ENCODE measurements at regions not wholly inside any gene's neighbourhood (a gene's known extent, or its start where the extent isn't known, plus 50 kb on each side); places are given as distances from the start of the nearest gene placed in this dataset.

DNA sequence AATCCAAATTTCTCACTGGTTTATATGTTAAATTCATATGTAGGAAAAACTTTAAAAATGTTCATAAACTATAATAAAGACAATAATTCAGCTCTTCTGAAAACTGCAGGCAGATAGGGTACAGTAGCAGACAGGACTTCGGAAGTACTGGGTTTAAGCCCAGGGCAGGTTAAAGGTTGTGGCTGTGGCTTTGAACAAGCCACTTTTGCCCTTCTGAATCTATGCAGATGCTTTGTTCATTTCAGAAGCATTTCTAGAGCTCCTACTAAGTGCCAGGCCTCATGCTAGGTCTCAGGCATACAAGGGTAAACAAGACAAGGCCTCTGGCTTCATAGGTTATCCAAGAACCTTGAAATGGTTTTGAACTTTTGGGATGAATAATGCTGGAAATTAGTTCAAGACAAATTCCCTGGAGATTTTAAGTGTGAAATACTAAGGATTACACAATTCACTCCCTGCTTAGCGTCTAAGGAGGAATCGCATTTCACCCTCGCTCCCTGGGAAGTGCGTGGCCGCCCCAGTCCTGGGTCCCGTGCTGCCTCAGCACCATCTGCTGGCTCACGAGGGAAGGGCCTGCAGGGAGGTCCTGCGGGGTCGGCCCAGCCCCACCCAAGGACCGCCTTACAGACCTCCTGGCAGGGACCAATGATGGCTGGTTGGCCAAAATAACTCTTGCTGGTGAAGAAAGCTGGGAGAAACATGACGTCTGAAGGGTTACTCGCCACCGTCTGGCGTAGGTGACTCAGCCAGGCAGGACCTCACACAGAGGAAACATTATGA, 67.7 kb upstream of the L3MBTL4 start:
- Histone ChIP-seq H3K36me3 (no peaks in the 10 kb centered on the region), H3K4me1 (no peaks in the 10 kb centered on the region), H3K27me3 (no peaks in the 10 kb centered on the region), H3K27ac (no peak overlapping the region), H3K4me3 (no peak overlapping the region), H3K9me3 (no peaks in the 10 kb centered on the region)
- in situ Hi-C loops (cut with MboI; ENCODE audit: low sequenced_read_pairs in 4 of 4) (loop anchor here in 3 of 4 donors (10.0 to 25.0 kb wide), 2 partner anchors 595 to 598 kb away; partner anchors contain the start of gene TMEM200C (in 2 of the 3)), intact Hi-C loops (cut with DNase I; ENCODE audit: low total_unique reads) (loop anchor here (5.0 kb wide), 1 partner anchor 605 kb away; no protein-coding TSS in a partner anchor)
- peak; percentile 52 to 55 for ATAC-seq
- TF ChIP-seq CTCF (IDR thresholded peaks at IDR 0.05 in 4 of 5, conservative IDR thresholded peaks at IDR 0.05 in 1 of 5) (peak in 4 of 5 experiments; percentile 20 to 46 (median 38)), POLR2A (IDR thresholded peaks at IDR 0.05) (no peak)
- DNase-seq: peak; percentile 25 to 50

DNA sequence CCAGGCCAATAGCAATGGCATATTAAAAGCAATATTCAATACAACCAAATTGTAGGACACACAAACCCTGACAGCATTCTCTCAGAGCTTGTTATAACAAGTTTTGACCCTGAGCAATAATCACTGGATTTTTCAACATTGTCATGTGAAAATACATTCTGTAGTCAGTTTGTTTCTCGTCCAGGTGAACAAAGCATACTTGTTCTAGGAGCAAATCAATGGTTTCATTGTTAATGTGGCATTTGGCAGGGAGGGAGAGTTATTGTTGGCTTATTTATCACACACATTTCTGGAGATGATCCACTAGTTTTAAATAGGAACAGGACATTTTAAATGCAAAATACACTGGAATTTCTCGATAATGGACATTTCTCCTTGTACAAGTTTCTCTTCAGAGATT, 69.9 kb upstream of the L3MBTL4 start:
- ATAC-seq (no peak), DNase-seq (no peak)
- no peaks in the 10 kb centered on the region for H3K9me3 ChIP-seq
- H3K27ac ChIP-seq: no peak overlapping the region
- H3K36me3 ChIP-seq: no peaks in the 10 kb centered on the region
- no peak overlapping the region for H3K4me3 ChIP-seq
- intact Hi-C loops (cut with DNase I; ENCODE audit: low total_unique reads): loop anchor here (5.0 kb wide), 1 partner anchor 607 kb away; no protein-coding TSS in a partner anchor
- no peaks in the 10 kb centered on the region for H3K27me3 ChIP-seq
- in situ Hi-C loops (cut with MboI; ENCODE audit: low sequenced_read_pairs in 4 of 4): loop anchor here in 3 of 4 donors (10.0 to 25.0 kb wide), 2 partner anchors 597 to 600 kb away; partner anchors contain the start of gene TMEM200C (in 2 of the 3)
- no peaks in the 10 kb centered on the region for H3K4me1 ChIP-seq
- no peak for TF ChIP-seq CTCF (IDR thresholded peaks at IDR 0.05 in 4 of 5, conservative IDR thresholded peaks at IDR 0.05 in 1 of 5)
- no peak for TF ChIP-seq POLR2A (IDR thresholded peaks at IDR 0.05)

DNA sequence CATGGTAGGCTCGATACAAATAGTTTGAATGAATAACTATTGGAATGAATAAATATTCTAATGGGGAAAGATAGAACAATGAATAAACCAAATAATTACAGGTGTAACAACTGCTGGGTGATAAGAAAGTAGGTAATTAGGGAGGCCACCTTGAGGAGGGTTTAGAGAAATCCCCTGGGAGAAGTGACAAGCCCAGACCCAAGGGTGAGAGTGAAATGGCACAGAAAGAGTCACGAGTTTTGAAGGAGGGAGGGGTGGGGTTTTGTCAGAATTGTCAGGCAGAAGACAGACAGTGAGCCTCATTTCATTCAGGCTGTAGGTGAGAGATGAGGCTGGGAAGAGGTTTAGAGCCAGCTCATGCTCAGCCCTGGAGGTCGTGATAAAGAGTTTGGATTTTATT, 71.6 kb upstream of the L3MBTL4 start:
- in situ Hi-C loops (cut with MboI; ENCODE audit: low sequenced_read_pairs in 4 of 4) (loop anchor here in 3 of 4 donors (10.0 to 25.0 kb wide), 2 partner anchors 599 to 602 kb away; partner anchors contain the start of gene TMEM200C (in 2 of the 3)), intact Hi-C loops (cut with DNase I; ENCODE audit: low total_unique reads) (no loop called here)
- no peaks in the 10 kb centered on the region for H3K36me3 ChIP-seq
- no peak overlapping the region for H3K4me3 ChIP-seq
- H3K9me3 ChIP-seq: no peaks in the 10 kb centered on the region
- H3K27me3 ChIP-seq: no peaks in the 10 kb centered on the region
- DNase-seq (no peak), ATAC-seq (no peak)
- no peaks in the 10 kb centered on the region for H3K4me1 ChIP-seq
- TF ChIP-seq POLR2A (IDR thresholded peaks at IDR 0.05) (no peak), CTCF (IDR thresholded peaks at IDR 0.05 in 4 of 5, conservative IDR thresholded peaks at IDR 0.05 in 1 of 5) (no peak)
- H3K27ac ChIP-seq: no peak overlapping the region

GRCh38 chr18:6486764-6487426, 72.2 kb upstream of the L3MBTL4 start:
- TF ChIP-seq POLR2A (IDR thresholded peaks at IDR 0.05) (no peak), CTCF (IDR thresholded peaks at IDR 0.05 in 4 of 5, conservative IDR thresholded peaks at IDR 0.05 in 1 of 5) (no peak)
- ATAC-seq: no peak
- no peak overlapping the region for H3K27ac ChIP-seq
- H3K27me3 ChIP-seq: no peaks in the 10 kb centered on the region
- no peak for DNase-seq
- intact Hi-C loops (cut with DNase I; ENCODE audit: low total_unique reads): no loop called here
- no peak overlapping the region for H3K4me3 ChIP-seq
- no peaks in the 10 kb centered on the region for H3K36me3 ChIP-seq
- in situ Hi-C loops (cut with MboI; ENCODE audit: low sequenced_read_pairs in 4 of 4): loop anchor here in 3 of 4 donors (10.0 to 25.0 kb wide), 2 partner anchors 600 to 602 kb away; partner anchors contain the start of gene TMEM200C (in 2 of the 3)
- no peaks in the 10 kb centered on the region for H3K4me1 ChIP-seq
- no peaks in the 10 kb centered on the region for H3K9me3 ChIP-seq

Measured in gastrocnemius medialis (tissue), 4 donors.